ENCODE measurements at regions not wholly inside any gene's neighbourhood (a gene's known extent, or its start where the extent isn't known, plus 50 kb on each side); places are given as distances from the start of the nearest gene placed in this dataset.

DNA sequence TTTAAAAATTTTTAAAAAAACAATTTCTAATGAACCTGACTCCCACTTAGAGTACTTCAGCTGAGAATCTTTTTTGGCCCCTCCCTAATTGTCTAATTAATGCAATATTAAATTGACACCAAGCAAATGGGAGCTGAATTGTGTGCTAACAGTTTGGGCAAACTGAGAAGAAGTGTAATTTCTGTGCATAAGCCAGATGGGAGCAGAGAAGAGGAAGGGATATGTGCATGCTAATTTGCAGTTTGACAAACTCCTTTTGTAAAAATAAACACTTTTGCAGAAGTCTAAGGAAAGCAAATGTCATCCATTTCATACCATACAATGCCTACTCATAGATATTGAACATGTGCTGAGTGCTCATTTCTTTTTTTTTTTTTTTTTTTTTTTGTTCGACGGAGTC is 332.0 kb downstream of the CYRIA start:
- ChIA-PET POLR2A (no interaction called here), CTCF (no interaction called here)
- no peak for TF ChIP-seq CTCF (IDR thresholded peaks at IDR 0.05; ENCODE audit: control extremely low read depth, extremely low read depth, low read depth, missing control alignments)
- no peak for DNase-seq (ENCODE audit: extremely low spot score)

GRCh38 chr2:16332681-16333557 is 332.7 kb downstream of the CYRIA start:
- DNase-seq (ENCODE audit: extremely low spot score): no peak
- ChIA-PET CTCF (no interaction called here), POLR2A (no interaction called here)
- TF ChIP-seq CTCF (IDR thresholded peaks at IDR 0.05; ENCODE audit: control extremely low read depth, extremely low read depth, low read depth, missing control alignments): no peak

DNA sequence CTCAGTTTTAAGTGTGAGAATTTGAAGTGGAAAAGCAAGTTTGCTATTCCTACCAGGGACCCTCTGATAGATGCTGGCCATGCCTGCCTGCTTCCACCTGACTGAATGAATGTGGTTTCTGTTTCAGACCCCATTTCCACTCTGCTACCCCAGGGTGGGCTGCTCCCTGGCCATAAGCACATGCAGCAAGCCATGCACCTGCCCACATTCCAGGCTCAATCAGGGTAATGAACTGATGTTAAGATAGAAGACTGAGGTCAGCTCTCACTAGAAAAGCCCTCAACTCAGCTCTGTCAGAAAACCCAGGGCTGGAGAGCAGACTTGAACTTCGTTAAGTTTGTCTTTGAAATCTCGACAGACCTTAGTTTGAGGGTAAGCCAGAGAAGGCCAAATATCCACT is 333.9 kb downstream of the CYRIA start:
- DNase-seq (ENCODE audit: extremely low spot score): no peak
- TF ChIP-seq CTCF (IDR thresholded peaks at IDR 0.05; ENCODE audit: control extremely low read depth, extremely low read depth, low read depth, missing control alignments): no peak
- CTCF ChIA-PET: no interaction called here
- POLR2A ChIA-PET: no interaction called here

GRCh38 chr2:16330982-16331381 is 334.7 kb downstream of the CYRIA start:
- no peak for DNase-seq (ENCODE audit: extremely low spot score)
- no peak for TF ChIP-seq CTCF (IDR thresholded peaks at IDR 0.05; ENCODE audit: control extremely low read depth, extremely low read depth, low read depth, missing control alignments)
- CTCF ChIA-PET: no interaction called here
- POLR2A ChIA-PET: no interaction called here

- CTCF ChIA-PET: no interaction called here
These were observed 335.1 kb downstream of the CYRIA start for GRCh38 chr2:16330571-16330970.

GRCh38 chr2:16330012-16330411 is 335.6 kb downstream of the CYRIA start:
- DNase-seq (ENCODE audit: extremely low spot score): no peak
- CTCF ChIA-PET: no interaction called here
- POLR2A ChIA-PET: no interaction called here
- no peak for TF ChIP-seq CTCF (IDR thresholded peaks at IDR 0.05; ENCODE audit: control extremely low read depth, extremely low read depth, low read depth, missing control alignments)

More at GRCh38 chr2:16330571-16330970, 335.1 kb downstream of the CYRIA start:
- no peak for DNase-seq (ENCODE audit: extremely low spot score)
- POLR2A ChIA-PET: no interaction called here
- TF ChIP-seq CTCF (IDR thresholded peaks at IDR 0.05; ENCODE audit: control extremely low read depth, extremely low read depth, low read depth, missing control alignments): no peak

Data from GM10248 (cell line).